Stimulated activated CD4-positive, alpha-beta T cell treated with anti-CD3 and anti-CD28 coated beads, Interleukin-12 subunit alpha, Interleukin-12 subunit beta, amount 100 ng/mL, for 48 hours (primary cell): ENCODE measurements at regions not wholly inside any gene's neighbourhood (a gene's known extent, or its start where the extent isn't known, plus 50 kb on each side); places are given as distances from the start of the nearest gene placed in this dataset.
"Not testable (repeated sequence)": the region's sequence is repeated elsewhere in the genome, so short reads cannot be mapped to it uniquely, and the experiment has no call there.

Experiments
- DNase-seq, 3 donors: peaks; one replicate each; pipeline ENCODE4 v3.0.0-alpha.2; 2020; ENCODE audit warnings: low read depth in 2 of 3, low spot score in 1 of 3

GRCh38 chr5:154562244-154562880, 84.3 kb upstream of the HAND1 start:
- no peak for DNase-seq

- no peak for DNase-seq
Observed at GRCh38 chr5:154559398-154560276, 81.6 kb upstream of the HAND1 start.

GRCh38 chr5:154557548-154557947, 79.5 kb upstream of the HAND1 start:
- no peak for DNase-seq

- no peak for DNase-seq
Observed at GRCh38 chr5:154547551-154547950, 69.5 kb upstream of the HAND1 start.

GRCh38 chr5:154546719-154547118, 68.7 kb upstream of the HAND1 start:
- no peak for DNase-seq

GRCh38 chr5:154544646-154545045, 66.6 kb upstream of the HAND1 start:
- DNase-seq, result no peak

GRCh38 chr5:154543380-154543779, 65.4 kb upstream of the HAND1 start:
- DNase-seq, result no peak

GRCh38 chr5:154542581-154542980, 64.6 kb upstream of the HAND1 start:
- DNase-seq, result no peak

GRCh38 chr5:154542000-154542399, 64.0 kb upstream of the HAND1 start:
- no peak for DNase-seq

- DNase-seq, result no peak
Observed at GRCh38 chr5:154541553-154541952, 63.5 kb upstream of the HAND1 start.

GRCh38 chr5:154540600-154540999, 62.6 kb upstream of the HAND1 start:
- DNase-seq, result no peak

GRCh38 chr5:154538492-154538891, 60.5 kb upstream of the HAND1 start:
- no peak for DNase-seq

- not testable (repeated sequence) for DNase-seq
Observed at GRCh38 chr5:154536439-154536838, 58.4 kb upstream of the HAND1 start.

GRCh38 chr5:154535535-154535934, 57.5 kb upstream of the HAND1 start:
- no peak for DNase-seq

GRCh38 chr5:154534457-154535050, 56.5 kb upstream of the HAND1 start:
- DNase-seq, result no peak

GRCh38 chr5:154529282-154529681, 51.3 kb upstream of the HAND1 start:
- no peak for DNase-seq

- DNase-seq, result no peak
Observed at GRCh38 chr5:154528005-154528594, 50.1 kb upstream of the HAND1 start.
